Neural cell (in vitro differentiated cells): ENCODE measurements at regions not wholly inside any gene's neighbourhood (a gene's known extent, or its start where the extent isn't known, plus 50 kb on each side); places are given as distances from the start of the nearest gene placed in this dataset.

Experiments used
- H2AFZ ChIP-seq: fragments of 200-600, 300-800 bp; sonication (generic), shearing (Covaris generic); 2 replicates; pipeline ENCODE4 v1.6.0; 2014; ENCODE audit warnings: low read depth, mild to moderate bottlenecking, antibody characterized with exemption, low read length, moderate library complexity
- H3F3A ChIP-seq: fragments of 200-600 bp; shearing (Covaris generic); 2 replicates; pipeline ENCODE4 v1.6.1; 2016; ENCODE audit warnings: mild to moderate bottlenecking, moderate library complexity, mixed read lengths, antibody characterized with exemption, low read length; ENCODE audit not compliant: insufficient read depth, poor library complexity, severe bottlenecking
- H3K27ac ChIP-seq: fragments of 200-600, 300-800 bp; sonication (generic), shearing (Covaris generic); 2 replicates; pipeline ENCODE4 v1.5.1; 2014; ENCODE audit warnings: mild to moderate bottlenecking, low read length, moderate library complexity
- H3K27me3 ChIP-seq: fragments of 300-800, 200-600 bp; sonication (generic), shearing (Covaris generic); 2 replicates; pipeline ENCODE4 v1.6.0; 2014; ENCODE audit warnings: mild to moderate bottlenecking, low read depth, low read length, moderate library complexity; ENCODE audit not compliant: insufficient read depth
- H3K36me3 ChIP-seq: fragments of 300-800, 200-600 bp; sonication (generic), shearing (Covaris generic); 2 replicates; pipeline ENCODE4 v1.5.1; 2014; ENCODE audit warnings: mild to moderate bottlenecking, antibody characterized with exemption, low read length, moderate library complexity; ENCODE audit not compliant: insufficient read depth
- H3K4me2 ChIP-seq: fragments of 300-800, 200-600 bp; sonication (generic), shearing (Covaris generic); 2 replicates; pipeline ENCODE4 v1.6.0; 2014; ENCODE audit warnings: mild to moderate bottlenecking, low read length
- H3K4me3 ChIP-seq: fragments of 300-800, 200-600 bp; sonication (generic), shearing (Covaris generic); 2 replicates; pipeline ENCODE4 v1.5.1; 2014; ENCODE audit warnings: mild to moderate bottlenecking, low read length, moderate library complexity
- H3K79me2 ChIP-seq: fragments of 200-600 bp; shearing (Covaris generic); replicated peaks from 2 replicates; pipeline ENCODE4 v1.6.0; 2014; ENCODE audit warnings: mild to moderate bottlenecking, low read length, moderate library complexity; ENCODE audit not compliant: insufficient read depth
- H3K9ac ChIP-seq: fragments of 300-800, 200-600 bp; sonication (generic), shearing (Covaris generic); 2 replicates; pipeline ENCODE4 v1.6.1; 2016; ENCODE audit warnings: mild to moderate bottlenecking, low read length, mixed read lengths
- H3K9me2 ChIP-seq: fragments of 200-600 bp; shearing (Covaris generic); 2 replicates; pipeline ENCODE4 v1.6.1; 2016; ENCODE audit warnings: mild to moderate bottlenecking, low read length, mixed read lengths; ENCODE audit not compliant: insufficient read depth
- H3K9me3 ChIP-seq: fragments of 200-600, 300-800 bp; sonication (generic), shearing (Covaris generic); 2 replicates; pipeline ENCODE4 v1.6.1; 2016; ENCODE audit warnings: mild to moderate bottlenecking, mixed run types, low read length, moderate library complexity, mixed read lengths
- H4K20me1 ChIP-seq: fragments of 200-600 bp; shearing (Covaris generic); 2 replicates; pipeline ENCODE4 v1.6.1; 2016; ENCODE audit warnings: mild to moderate bottlenecking, mixed run types; ENCODE audit not compliant: insufficient read depth
- CTCF ChIP-seq: fragments of 450-650 bp; IDR thresholded peaks from 2 replicates; pipeline ENCODE4 v1.5.1; 2014; ENCODE audit warnings: antibody characterized with exemption, mild to moderate bottlenecking, moderate library complexity; ENCODE audit not compliant: poor library complexity, severe bottlenecking
- EP300 ChIP-seq: fragments of 450-650 bp; conservative IDR thresholded peaks from 2 replicates; pipeline ENCODE4 v1.6.1; 2014; ENCODE audit warnings: antibody characterized with exemption, mild to moderate bottlenecking, moderate library complexity; ENCODE audit not compliant: poor library complexity, severe bottlenecking
- EZH2 ChIP-seq: fragments of 200-600, 300-800 bp; shearing (Covaris generic), sonication (generic); IDR thresholded peaks from 2 replicates; pipeline ENCODE4 v1.6.1; 2014; ENCODE audit warnings: antibody characterized with exemption, low read length, borderline replicate concordance, mild to moderate bottlenecking; ENCODE audit not compliant: insufficient read depth, poor library complexity, severe bottlenecking
- MXI1 ChIP-seq: fragments of 450-650 bp; conservative IDR thresholded peaks from 2 replicates; pipeline ENCODE4 v1.6.1; 2014; ENCODE audit warnings: antibody characterized with exemption, mild to moderate bottlenecking; ENCODE audit not compliant: poor library complexity, severe bottlenecking
- POLR2AphosphoS5 ChIP-seq: IDR thresholded peaks from 2 replicates; pipeline ENCODE4 v1.6.1; 2012
- RAD21 ChIP-seq: fragments of 450-650 bp; conservative IDR thresholded peaks from 2 replicates; pipeline ENCODE4 v1.6.1; 2014; ENCODE audit warnings: antibody characterized with exemption, mild to moderate bottlenecking, moderate library complexity
- REST ChIP-seq: IDR thresholded peaks from 2 replicates; pipeline ENCODE4 v1.6.1; 2012; ENCODE audit warnings: borderline replicate concordance
- SMC3 ChIP-seq: fragments of 450-650 bp; conservative IDR thresholded peaks from 2 replicates; pipeline ENCODE4 v1.6.1; 2014; ENCODE audit warnings: antibody characterized with exemption, mild to moderate bottlenecking, moderate library complexity; ENCODE audit not compliant: poor library complexity
- TAF1 ChIP-seq: IDR thresholded peaks from 2 replicates; pipeline ENCODE4 v1.6.1; 2012; ENCODE audit warnings: low read depth

GRCh38 chr2:48885841-48886240 is 130.3 kb upstream of the LHCGR start:
- Histone ChIP-seq H3K36me3 (no peaks in the 10 kb centered on the region), H3K4me2 (no peak overlapping the region), H3K9me3 (no peaks in the 10 kb centered on the region), H3K79me2 (no peaks in the 10 kb centered on the region), H2AFZ (no peak overlapping the region), H3K27me3 (no peaks in the 10 kb centered on the region), H3F3A (no peaks in the 10 kb centered on the region), H3K9me2 (no peaks in the 10 kb centered on the region), H3K9ac (no peak overlapping the region), H4K20me1 (no peaks in the 10 kb centered on the region), H3K27ac (no peak overlapping the region), H3K4me3 (no peak overlapping the region)
- TF ChIP-seq CTCF (no peak), EZH2 (no peak), EP300 (no peak), POLR2AphosphoS5 (no peak), REST (no peak), MXI1 (no peak), SMC3 (no peak)

GRCh38 chr2:48883661-48884060 is 128.1 kb upstream of the LHCGR start:
- Histone ChIP-seq H3K9me3 (no peaks in the 10 kb centered on the region), H4K20me1 (no peaks in the 10 kb centered on the region), H3K4me3 (no peak overlapping the region), H2AFZ (no peak overlapping the region), H3F3A (no peaks in the 10 kb centered on the region), H3K36me3 (no peaks in the 10 kb centered on the region), H3K27me3 (no peaks in the 10 kb centered on the region), H3K27ac (no peak overlapping the region), H3K9ac (no peak overlapping the region), H3K4me2 (no peak overlapping the region), H3K79me2 (no peaks in the 10 kb centered on the region), H3K9me2 (no peaks in the 10 kb centered on the region)
- TF ChIP-seq EZH2: no peak
- TF ChIP-seq MXI1: no peak
- TF ChIP-seq RAD21: no peak
- TF ChIP-seq TAF1: no peak
- no peak for TF ChIP-seq REST
- no peak for TF ChIP-seq EP300
- TF ChIP-seq CTCF: no peak
- TF ChIP-seq POLR2AphosphoS5: no peak
- TF ChIP-seq SMC3: no peak
